ENCODE measurements at regions not wholly inside any gene's neighbourhood (a gene's known extent, or its start where the extent isn't known, plus 50 kb on each side); places are given as distances from the start of the nearest gene placed in this dataset.

DNA sequence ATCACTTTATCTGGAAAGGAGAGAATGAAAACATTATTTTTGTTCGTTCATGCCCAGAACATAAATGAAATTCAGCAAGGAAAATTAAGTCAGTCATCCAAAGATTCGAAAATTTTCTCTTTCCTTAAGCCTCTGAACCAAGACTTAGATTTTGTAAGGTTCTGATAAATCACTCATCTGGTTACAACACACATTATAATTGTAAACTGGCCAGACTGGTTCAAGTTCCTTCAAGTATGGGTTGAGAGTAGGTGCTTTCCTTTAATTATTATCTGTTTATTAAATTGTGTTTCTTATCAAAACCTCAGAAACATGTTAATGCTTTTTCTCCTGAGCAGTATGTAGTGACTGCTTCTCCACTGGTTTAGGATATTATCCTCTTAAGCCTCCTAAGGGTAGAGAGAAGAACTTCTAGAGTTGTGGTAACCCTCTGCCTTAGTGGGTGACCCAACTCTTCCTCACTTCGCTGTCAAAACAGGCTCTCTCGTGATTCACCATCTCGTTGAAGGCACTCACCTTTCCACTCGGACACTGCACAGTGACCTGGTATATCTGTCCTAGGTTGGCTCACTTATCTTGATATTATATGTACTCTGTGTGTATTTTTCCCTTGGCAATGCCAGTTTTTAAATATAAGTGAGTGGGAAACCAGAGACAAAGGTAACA lies 325.9 kb downstream of the PAX3 start:
- WGBS, 2 experiments (ENCODE audit: low coverage in 1 of 2, low lambda C conversion rate in 2 of 2, missing lambda C conversion rate in 2 of 2): 60 to 71% methylated on average over 6 of the region's 6 CpGs
- TF ChIP-seq EZH2 (IDR thresholded peaks at IDR 0.05; ENCODE audit: insufficient read depth, poor library complexity, severe bottlenecking) (no peak), EZH2phosphoT487 (IDR thresholded peaks at IDR 0.05; ENCODE audit: insufficient read depth, low read depth) (no peak)
- Histone ChIP-seq H2AFZ (no peak overlapping the region), H3K4me3 (no peak overlapping the region), H3F3A (ENCODE audit: insufficient read depth) (no peaks in the 10 kb centered on the region), H3K36me3 (ENCODE audit: low read depth) (no peaks in the 10 kb centered on the region), H3K9ac (no peak overlapping the region), H3K27ac (no peak overlapping the region), H3K4me1 (ENCODE audit: insufficient read depth) (no peaks in the 10 kb centered on the region), H4K20me1 (ENCODE audit: insufficient read depth) (no peaks in the 10 kb centered on the region), H3K9me3 (ENCODE audit: low read depth) (no peaks in the 10 kb centered on the region), H3K27me3 (replicated peaks; ENCODE audit: insufficient read depth) (peaks cover 17% of the 10 kb centered on the region; the same call in 1 of the 2 replicates), H3K4me2 (ENCODE audit: unreplicated experiment) (no peak overlapping the region), H3K79me2 (ENCODE audit: insufficient read depth) (no peaks in the 10 kb centered on the region), H3K9me2 (ENCODE audit: insufficient read depth) (no peaks in the 10 kb centered on the region)
- no peak for DNase-seq
- in situ Hi-C loops (cut with MboI): loop anchor here (25.0 kb wide), 3 partner anchors 386 to 1886 kb away; no protein-coding TSS in a partner anchor

DNA sequence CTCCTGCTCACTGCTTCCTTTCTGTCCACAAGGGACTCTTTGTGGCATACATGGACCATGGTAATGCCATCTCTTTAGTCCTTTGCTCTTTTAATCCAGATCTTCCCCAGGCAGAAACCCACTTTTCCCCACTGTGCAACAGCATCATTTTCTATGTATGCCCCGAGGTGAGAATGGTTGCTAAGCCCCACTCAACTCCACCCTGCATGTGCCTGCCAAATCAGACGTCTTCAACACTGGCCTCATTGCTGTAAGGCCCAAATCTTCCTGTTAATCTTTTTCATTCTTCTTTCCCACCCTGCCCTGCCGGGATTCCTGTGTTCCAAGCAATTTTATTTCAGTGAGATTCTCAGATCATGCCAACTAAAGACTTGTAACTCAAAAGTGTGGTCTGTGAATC lies 328.4 kb downstream of the PAX3 start:
- Histone ChIP-seq H3K9ac (no peak overlapping the region), H3K36me3 (ENCODE audit: low read depth) (no peaks in the 10 kb centered on the region), H3K27me3 (replicated peaks; ENCODE audit: insufficient read depth) (peaks cover 17% of the 10 kb centered on the region), H3K79me2 (ENCODE audit: insufficient read depth) (no peaks in the 10 kb centered on the region), H3K27ac (no peak overlapping the region), H2AFZ (no peak overlapping the region), H3K4me2 (ENCODE audit: unreplicated experiment) (no peak overlapping the region), H3K4me1 (ENCODE audit: insufficient read depth) (no peaks in the 10 kb centered on the region), H3K4me3 (no peak overlapping the region), H3K9me3 (ENCODE audit: low read depth) (no peaks in the 10 kb centered on the region), H3K9me2 (ENCODE audit: insufficient read depth) (no peaks in the 10 kb centered on the region), H3F3A (ENCODE audit: insufficient read depth) (no peaks in the 10 kb centered on the region), H4K20me1 (ENCODE audit: insufficient read depth) (no peaks in the 10 kb centered on the region)
- in situ Hi-C loops (cut with MboI): loop anchor here (25.0 kb wide), 3 partner anchors 383 to 1883 kb away; no protein-coding TSS in a partner anchor
- 4 to 8% methylated on average over 3 of the region's 3 CpGs for WGBS, 2 experiments (ENCODE audit: low coverage in 1 of 2, low lambda C conversion rate in 2 of 2, missing lambda C conversion rate in 2 of 2)
- no peak for TF ChIP-seq EZH2phosphoT487 (IDR thresholded peaks at IDR 0.05; ENCODE audit: insufficient read depth, low read depth)
- no peak for TF ChIP-seq EZH2 (IDR thresholded peaks at IDR 0.05; ENCODE audit: insufficient read depth, poor library complexity, severe bottlenecking)
- no peak for DNase-seq

DNA sequence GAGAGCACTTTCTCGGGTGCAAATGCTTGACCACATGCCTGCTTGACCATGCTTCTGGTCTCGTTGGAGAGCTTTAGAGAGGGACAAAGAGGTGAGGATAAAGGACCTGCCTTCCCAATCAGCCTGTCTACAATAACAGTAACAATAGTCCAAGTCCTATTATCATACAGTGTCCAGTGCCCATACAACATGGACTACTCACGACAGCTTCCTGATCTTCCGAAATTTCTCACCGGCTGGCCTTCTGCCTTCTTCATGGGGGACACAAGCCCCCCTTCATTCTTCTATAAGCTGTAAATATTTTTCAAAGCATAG lies 329.0 kb downstream of the PAX3 start:
- Histone ChIP-seq H3K9ac (no peak overlapping the region), H3K9me2 (ENCODE audit: insufficient read depth) (no peaks in the 10 kb centered on the region), H3F3A (ENCODE audit: insufficient read depth) (no peaks in the 10 kb centered on the region), H3K27me3 (replicated peaks; ENCODE audit: insufficient read depth) (peaks cover 17% of the 10 kb centered on the region), H3K4me3 (no peak overlapping the region), H3K27ac (no peak overlapping the region), H3K9me3 (ENCODE audit: low read depth) (no peaks in the 10 kb centered on the region), H3K4me2 (ENCODE audit: unreplicated experiment) (no peak overlapping the region), H2AFZ (no peak overlapping the region), H4K20me1 (ENCODE audit: insufficient read depth) (no peaks in the 10 kb centered on the region), H3K4me1 (ENCODE audit: insufficient read depth) (no peaks in the 10 kb centered on the region), H3K79me2 (ENCODE audit: insufficient read depth) (no peaks in the 10 kb centered on the region), H3K36me3 (ENCODE audit: low read depth) (no peaks in the 10 kb centered on the region)
- 56 to 66% methylated on average over 5 of the region's 5 CpGs for WGBS, 2 experiments (ENCODE audit: low coverage in 1 of 2, low lambda C conversion rate in 2 of 2, missing lambda C conversion rate in 2 of 2)
- no peak for DNase-seq
- in situ Hi-C loops (cut with MboI): loop anchor here (25.0 kb wide), 3 partner anchors 382 to 1882 kb away; no protein-coding TSS in a partner anchor
- no peak for TF ChIP-seq EZH2phosphoT487 (IDR thresholded peaks at IDR 0.05; ENCODE audit: insufficient read depth, low read depth)
- no peak for TF ChIP-seq EZH2 (IDR thresholded peaks at IDR 0.05; ENCODE audit: insufficient read depth, poor library complexity, severe bottlenecking)

DNA sequence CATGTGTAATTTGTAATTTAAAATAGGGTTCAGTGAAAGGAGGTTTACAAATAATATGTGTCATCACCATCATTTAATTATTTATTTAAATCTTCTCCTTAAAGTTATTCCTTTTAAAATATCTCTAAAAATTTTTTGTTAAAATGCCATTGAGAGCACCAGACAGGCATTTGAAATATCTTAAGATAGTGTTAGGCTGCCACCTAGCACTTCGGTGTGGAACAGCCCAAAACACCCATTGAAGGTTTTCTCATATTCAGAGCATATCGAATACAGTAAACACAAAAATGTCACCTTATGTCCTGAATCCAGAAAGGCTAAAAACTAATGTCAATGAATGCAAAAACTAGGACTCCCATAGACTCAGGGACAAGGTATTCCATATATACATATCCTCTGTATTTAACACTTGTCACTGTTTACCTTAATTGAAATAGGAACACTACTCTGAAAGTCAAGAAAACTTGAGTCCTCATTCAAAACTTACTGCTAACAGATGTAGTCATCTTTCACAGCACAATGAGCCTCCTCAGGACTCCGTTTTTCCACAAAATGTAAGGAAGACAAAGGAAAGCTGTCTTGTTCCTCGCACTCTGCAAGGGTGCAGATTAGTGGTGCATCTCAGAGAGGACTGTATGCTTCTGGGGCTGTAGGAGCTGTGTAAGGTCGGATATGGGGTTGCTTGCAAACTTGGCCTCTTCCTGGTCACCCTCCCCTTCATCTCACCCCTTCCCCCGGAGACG lies 329.5 kb downstream of the PAX3 start:
- in situ Hi-C loops (cut with MboI): loop anchor here (25.0 kb wide), 3 partner anchors 382 to 1882 kb away; no protein-coding TSS in a partner anchor
- H3K9me3 ChIP-seq (ENCODE audit: low read depth): no peaks in the 10 kb centered on the region
- H3K4me3 ChIP-seq: no peak overlapping the region
- no peaks in the 10 kb centered on the region for H3K79me2 ChIP-seq (ENCODE audit: insufficient read depth)
- peaks cover 14% of the 10 kb centered on the region for H3K27me3 ChIP-seq (replicated peaks; ENCODE audit: insufficient read depth)
- no peaks in the 10 kb centered on the region for H4K20me1 ChIP-seq (ENCODE audit: insufficient read depth)
- TF ChIP-seq EZH2 (IDR thresholded peaks at IDR 0.05; ENCODE audit: insufficient read depth, poor library complexity, severe bottlenecking): no peak
- H3K4me1 ChIP-seq (ENCODE audit: insufficient read depth): no peaks in the 10 kb centered on the region
- peak; percentile 77 for DNase-seq
- no peaks in the 10 kb centered on the region for H3K9me2 ChIP-seq (ENCODE audit: insufficient read depth)
- 33 to 36% methylated on average over 7 of the region's 7 CpGs for WGBS, 2 experiments (ENCODE audit: low coverage in 1 of 2, low lambda C conversion rate in 2 of 2, missing lambda C conversion rate in 2 of 2)
- no peak overlapping the region for H3K27ac ChIP-seq
- H3K36me3 ChIP-seq (ENCODE audit: low read depth): no peaks in the 10 kb centered on the region
- no peaks in the 10 kb centered on the region for H3F3A ChIP-seq (ENCODE audit: insufficient read depth)
- no peak overlapping the region for H2AFZ ChIP-seq
- H3K9ac ChIP-seq: no peak overlapping the region
- H3K4me2 ChIP-seq (ENCODE audit: unreplicated experiment): no peak overlapping the region
